SK-N-SH (cell line): ENCODE measurements at regions not wholly inside any gene's neighbourhood (a gene's known extent, or its start where the extent isn't known, plus 50 kb on each side); places are given as distances from the start of the nearest gene placed in this dataset.

Source experiments
- CTCF ChIA-PET: fragments of 300-600, 350-600 bp; formaldehyde crosslinking; extraction: SDS; loops from one replicate; lab custom pipeline; 2021; lab: Yijun Ruan, JAX
- POLR2A ChIA-PET: fragments of 350-600 bp; sonication (Branson Sonifier 250); formaldehyde crosslinking; extraction: SDS; loops from one replicate; lab custom pipeline; 2020; ENCODE audit warnings: antibody characterized with exemption, inconsistent platforms; lab: Yijun Ruan, JAX
- DNase-seq: peaks from one replicate; pipeline ENCODE4 v3.0.0; 2012
- H2AFZ ChIP-seq: fragments of 200-600 bp; sonication (generic); 2 replicates; pipeline ENCODE4 v1.8.1; 2016; ENCODE audit warnings: antibody characterized with exemption, mild to moderate bottlenecking, low read depth
- H3F3A ChIP-seq: fragments of 200-600 bp; sonication (generic); replicated peaks from 2 replicates; pipeline ENCODE3; 2016; ENCODE audit warnings: antibody characterized with exemption, mild to moderate bottlenecking; ENCODE audit not compliant: insufficient read depth
- H3K27ac ChIP-seq, 2 experiments: fragments of 200-500 bp in 1 of 2; fragments of 200-600 bp in 1 of 2; sonication (Bioruptor generic) in 1 of 2; sonication (generic), shearing (Covaris generic) in 1 of 2; 2 replicates each; pipeline versions ENCODE4 v1.5.1 to v1.6.1; 2014 to 2016; ENCODE audit warnings: low read depth in 2 of 2, inconsistent platforms in 1 of 2, low read length in 1 of 2, mild to moderate bottlenecking in 1 of 2, mixed read lengths in 1 of 2
- H3K27me3 ChIP-seq: fragments of 200-600 bp; sonication (generic), shearing (Covaris generic); 2 replicates; pipeline ENCODE4 v1.6.1; 2016; ENCODE audit warnings: mixed run types; ENCODE audit not compliant: insufficient read depth
- H3K36me3 ChIP-seq, 2 experiments: fragments of 200-500 bp in 1 of 2; fragments of 200-600 bp in 1 of 2; sonication (Bioruptor generic) in 1 of 2; sonication (generic) in 1 of 2; replicated peaks in 1 of 2; 2 replicates each; pipeline versions ENCODE3 to v1.5.1; 2014 to 2016; ENCODE audit warnings: low read length in 1 of 2, mild to moderate bottlenecking in 1 of 2; ENCODE audit not compliant: insufficient read depth in 2 of 2, control insufficient read depth in 1 of 2
- H3K4me1 ChIP-seq, 2 experiments: fragments of 200-500 bp in 1 of 2; fragments of 200-600 bp in 1 of 2; sonication (Bioruptor generic) in 1 of 2; sonication (generic), shearing (Covaris generic) in 1 of 2; 2 replicates each; pipeline versions ENCODE4 v1.5.1 to v1.6.1; 2014 to 2016; ENCODE audit warnings: low read depth in 1 of 2, low read length in 1 of 2, mixed run types in 1 of 2; ENCODE audit not compliant: insufficient read depth in 2 of 2, control insufficient read depth in 1 of 2
- H3K4me2 ChIP-seq: fragments of 200-600 bp; sonication (generic), shearing (Covaris generic); 2 replicates; pipeline ENCODE4 v1.6.1; 2017; ENCODE audit warnings: mixed run types
- H3K4me3 ChIP-seq, 2 experiments: fragments of 200-500 bp in 1 of 2; fragments of 200-600 bp in 1 of 2; sonication (Bioruptor generic) in 1 of 2; sonication (generic), shearing (Covaris generic) in 1 of 2; 2 replicates each; pipeline versions ENCODE4 v1.5.1 to v1.8.1; 2014 to 2016; ENCODE audit warnings: low read depth in 2 of 2, inconsistent platforms in 1 of 2, low read length in 1 of 2, mild to moderate bottlenecking in 1 of 2, mixed read lengths in 1 of 2, moderate library complexity in 1 of 2
- H3K79me2 ChIP-seq: fragments of 200-600 bp; sonication (generic); 2 replicates; pipeline ENCODE4 v1.8.1; 2017; ENCODE audit warnings: mild to moderate bottlenecking; ENCODE audit not compliant: insufficient read depth
- H3K9ac ChIP-seq: fragments of 200-600 bp; sonication (generic); 2 replicates; pipeline ENCODE4 v1.6.1; 2017; ENCODE audit warnings: mixed run types
- H3K9me2 ChIP-seq: fragments of 200-600 bp; sonication (generic); 2 replicates; pipeline ENCODE4 v1.6.1; 2017; ENCODE audit warnings: mixed run types
- H3K9me3 ChIP-seq: fragments of 200-600 bp; sonication (generic); 2 replicates; pipeline ENCODE4 v1.6.1; 2017; ENCODE audit warnings: mixed run types, mild to moderate bottlenecking, moderate library complexity
- H4K20me1 ChIP-seq: fragments of 200-600 bp; sonication (generic); 2 replicates; pipeline ENCODE4 v1.6.1; 2017; ENCODE audit warnings: mild to moderate bottlenecking, mixed run types; ENCODE audit not compliant: insufficient read depth
- CHD2 ChIP-seq: fragments of 150-350 bp; IDR thresholded peaks from 2 replicates; pipeline ENCODE4 v1.6.1; 2018; ENCODE audit warnings: low read length; ENCODE audit not compliant: partially characterized antibody
- ELF1 ChIP-seq: IDR thresholded peaks from 2 replicates; pipeline ENCODE4 v1.4.0; 2012
- EP300 ChIP-seq, 2 experiments: IDR thresholded peaks; 2 replicates each; pipeline versions ENCODE4 v1.4.0 to v1.6.1; 2012; ENCODE audit warnings: borderline replicate concordance in 1 of 2, low read depth in 1 of 2, low read length in 1 of 2
- EZH2phosphoT487 ChIP-seq: fragments of 200-600 bp; sonication (generic); IDR thresholded peaks from 2 replicates; pipeline ENCODE4 v1.6.1; 2017; ENCODE audit warnings: low read depth, mixed run types, mild to moderate bottlenecking, antibody characterized with exemption, moderate library complexity, borderline replicate concordance
- FOSL2 ChIP-seq: IDR thresholded peaks from 2 replicates; pipeline ENCODE4 v1.4.0; 2012; ENCODE audit warnings: low read depth, mild to moderate bottlenecking, moderate library complexity, borderline replicate concordance
- FOXJ3 ChIP-seq: sonication (generic); formaldehyde crosslinking; IDR thresholded peaks from 2 replicates; pipeline ENCODE4 v1.5.1; 2020; ENCODE audit warnings: mild to moderate bottlenecking, missing genetic modification reagents
- FOXM1 ChIP-seq: IDR thresholded peaks from 2 replicates; pipeline ENCODE4 v1.4.0; 2012; ENCODE audit warnings: low read depth, mild to moderate bottlenecking
- GABPA ChIP-seq: IDR thresholded peaks from 2 replicates; pipeline ENCODE4 v1.4.0; 2012; ENCODE audit warnings: low read depth, mild to moderate bottlenecking
- MEF2A ChIP-seq: IDR thresholded peaks from 2 replicates; pipeline ENCODE4 v1.4.0; 2012; ENCODE audit warnings: low read depth, borderline replicate concordance
- MXI1 ChIP-seq: IDR thresholded peaks from 2 replicates; pipeline ENCODE4 v1.6.1; 2012; ENCODE audit warnings: mild to moderate bottlenecking, low read depth, low read length, improper control_type of control experiment
- NFIC ChIP-seq: IDR thresholded peaks from 2 replicates; pipeline ENCODE4 v1.4.0; 2012; ENCODE audit warnings: borderline replicate concordance
- NRF1 ChIP-seq: IDR thresholded peaks from 2 replicates; pipeline ENCODE4 v1.6.1; 2012; ENCODE audit warnings: low read depth, mild to moderate bottlenecking, low read length
- RCOR1 ChIP-seq: fragments of 150-350 bp; IDR thresholded peaks from 2 replicates; pipeline ENCODE4 v1.6.1; 2017; ENCODE audit warnings: antibody characterized with exemption, low read length
- RFX5 ChIP-seq: IDR thresholded peaks from 2 replicates; pipeline ENCODE4 v1.6.1; 2012; ENCODE audit warnings: mild to moderate bottlenecking, improper control_type of control experiment, low read length
- SMC3 ChIP-seq: IDR thresholded peaks from 2 replicates; pipeline ENCODE4 v1.6.1; 2012; ENCODE audit warnings: low read depth, low read length, improper control_type of control experiment
- WGBS: methylation state at CpG from one replicate; pipeline ENCODE4 v1.1.6; 2017; ENCODE audit warnings: low lambda C conversion rate; 5-methylcytosine and 5-hydroxymethylcytosine counted together
- TF ChIP-seq, protein P1 (sequence below): fragments of 150-350 bp; IDR thresholded peaks from 2 replicates; pipeline ENCODE4 v1.6.1; 2017; ENCODE audit warnings: antibody characterized with exemption, low read length, low read depth, borderline replicate concordance
- TF ChIP-seq, protein P2 (sequence below): IDR thresholded peaks from 2 replicates; pipeline ENCODE4 v1.4.0; 2012; ENCODE audit warnings: low read depth
- TF ChIP-seq, protein P3 (sequence below): IDR thresholded peaks from 2 replicates; pipeline ENCODE4 v1.4.0; 2012; ENCODE audit warnings: low read depth, borderline replicate concordance

DNA sequence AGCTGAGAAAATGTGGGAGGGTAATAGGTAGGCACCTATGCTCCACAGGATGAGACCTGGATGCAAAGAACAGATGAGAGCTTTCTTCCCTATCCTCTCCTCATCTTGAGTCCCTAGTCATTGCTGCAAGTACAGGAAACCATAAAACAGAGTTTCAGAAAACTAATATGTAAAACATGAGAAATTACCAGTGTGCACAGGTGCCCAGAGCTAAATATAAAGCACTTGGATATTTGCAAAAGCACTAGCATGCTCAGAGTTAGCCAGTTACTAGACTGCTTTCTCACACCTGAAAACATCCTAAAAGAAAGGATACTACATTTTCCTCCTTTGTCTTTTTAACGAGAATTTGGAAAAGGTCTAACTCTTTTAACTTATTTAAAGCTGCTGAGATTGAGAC is 324.3 kb downstream of the DAD1 start:
- no peak overlapping the region for H3K4me2 ChIP-seq
- H3K27ac ChIP-seq, result no peak overlapping the region
- no peaks in the 10 kb centered on the region for H3F3A ChIP-seq
- CTCF ChIA-PET, result interaction anchor here (1.4 to 1.9 kb wide), 2 partner anchors 12 to 49 kb away, joined by 3 to 4 read pairs; no protein-coding TSS in a partner anchor
- TF ChIP-seq FOXJ3 (CRISPR knock-in tag) (no peak), RFX5 (no peak), NRF1 (no peak), MXI1 (no peak), GABPA (no peak), CHD2 (no peak), MEF2A (no peak), SMC3 (no peak), EZH2phosphoT487 (no peak), FOSL2 (no peak), NFIC (no peak), FOXM1 (no peak), RCOR1 (no peak), EP300 (IDR thresholded peaks at IDR 0.05; ENCODE audit: borderline replicate concordance in 1 of 2, low read depth in 1 of 2, low read length in 1 of 2) (no peak), ELF1 (no peak)
- TF ChIP-seq, protein P1, sequence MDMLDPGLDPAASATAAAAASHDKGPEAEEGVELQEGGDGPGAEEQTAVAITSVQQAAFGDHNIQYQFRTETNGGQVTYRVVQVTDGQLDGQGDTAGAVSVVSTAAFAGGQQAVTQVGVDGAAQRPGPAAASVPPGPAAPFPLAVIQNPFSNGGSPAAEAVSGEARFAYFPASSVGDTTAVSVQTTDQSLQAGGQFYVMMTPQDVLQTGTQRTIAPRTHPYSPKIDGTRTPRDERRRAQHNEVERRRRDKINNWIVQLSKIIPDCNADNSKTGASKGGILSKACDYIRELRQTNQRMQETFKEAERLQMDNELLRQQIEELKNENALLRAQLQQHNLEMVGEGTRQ, result no peak
- TF ChIP-seq, protein P2, sequence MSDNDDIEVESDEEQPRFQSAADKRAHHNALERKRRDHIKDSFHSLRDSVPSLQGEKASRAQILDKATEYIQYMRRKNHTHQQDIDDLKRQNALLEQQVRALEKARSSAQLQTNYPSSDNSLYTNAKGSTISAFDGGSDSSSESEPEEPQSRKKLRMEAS, result no peak
- TF ChIP-seq, protein P3, sequence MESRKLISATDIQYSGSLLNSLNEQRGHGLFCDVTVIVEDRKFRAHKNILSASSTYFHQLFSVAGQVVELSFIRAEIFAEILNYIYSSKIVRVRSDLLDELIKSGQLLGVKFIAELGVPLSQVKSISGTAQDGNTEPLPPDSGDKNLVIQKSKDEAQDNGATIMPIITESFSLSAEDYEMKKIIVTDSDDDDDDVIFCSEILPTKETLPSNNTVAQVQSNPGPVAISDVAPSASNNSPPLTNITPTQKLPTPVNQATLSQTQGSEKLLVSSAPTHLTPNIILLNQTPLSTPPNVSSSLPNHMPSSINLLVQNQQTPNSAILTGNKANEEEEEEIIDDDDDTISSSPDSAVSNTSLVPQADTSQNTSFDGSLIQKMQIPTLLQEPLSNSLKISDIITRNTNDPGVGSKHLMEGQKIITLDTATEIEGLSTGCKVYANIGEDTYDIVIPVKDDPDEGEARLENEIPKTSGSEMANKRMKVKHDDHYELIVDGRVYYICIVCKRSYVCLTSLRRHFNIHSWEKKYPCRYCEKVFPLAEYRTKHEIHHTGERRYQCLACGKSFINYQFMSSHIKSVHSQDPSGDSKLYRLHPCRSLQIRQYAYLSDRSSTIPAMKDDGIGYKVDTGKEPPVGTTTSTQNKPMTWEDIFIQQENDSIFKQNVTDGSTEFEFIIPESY, result no peak
- TF ChIP-seq, all 33 proteins: peak for 0
- 0% methylated on average over 1 of the region's 1 CpG for WGBS
- Histone ChIP-seq H4K20me1 (no peaks in the 10 kb centered on the region), H3K4me3 (no peak overlapping the region), H3K27me3 (no peaks in the 10 kb centered on the region; the same call in 1 of the 2 replicates), H3K9ac (no peak overlapping the region), H3K79me2 (no peaks in the 10 kb centered on the region), H3K9me2 (no peaks in the 10 kb centered on the region), H3K36me3 (no peaks in the 10 kb centered on the region), H3K9me3 (no peaks in the 10 kb centered on the region), H2AFZ (no peak overlapping the region), H3K4me1 (no peaks in the 10 kb centered on the region)
- POLR2A ChIA-PET, result no interaction called here
- DNase-seq, result no peak
